HepG2 (cell line): ENCODE measurements at regions not wholly inside any gene's neighbourhood (a gene's known extent, or its start where the extent isn't known, plus 50 kb on each side); places are given as distances from the start of the nearest gene placed in this dataset.
"Not testable (repeated sequence)": the region's sequence is repeated elsewhere in the genome, so short reads cannot be mapped to it uniquely, and the experiment has no call there.

Source experiments
- ADNP ChIP-seq: sonication (generic); formaldehyde crosslinking; IDR thresholded peaks from 2 replicates; pipeline ENCODE4 v1.4.0; 2020; ENCODE audit warnings: missing genetic modification reagents
- ARID5B ChIP-seq: IDR thresholded peaks from 2 replicates; pipeline ENCODE4 v1.4.0; 2020; ENCODE audit warnings: mild to moderate bottlenecking, missing genetic modification reagents
- ELF3 ChIP-seq: IDR thresholded peaks from 2 replicates; pipeline ENCODE4 v1.6.1; 2016; ENCODE audit warnings: missing genetic modification reagents, missing compliant biosample characterization
- FOXJ3 ChIP-seq: sonication (generic); formaldehyde crosslinking; IDR thresholded peaks from 2 replicates; pipeline ENCODE4 v1.4.0; 2020; ENCODE audit warnings: missing genetic modification reagents, mild to moderate bottlenecking, borderline replicate concordance
- FOXO1 ChIP-seq: sonication (generic); formaldehyde crosslinking; IDR thresholded peaks from 2 replicates; pipeline ENCODE4 v1.4.0; 2020; ENCODE audit warnings: missing genetic modification reagents
- FOXP4 ChIP-seq: sonication (generic); formaldehyde crosslinking; IDR thresholded peaks from 2 replicates; pipeline ENCODE4 v1.4.0; 2020; ENCODE audit warnings: missing genetic modification reagents
- HDAC1 ChIP-seq: sonication (generic); formaldehyde crosslinking; IDR thresholded peaks from 2 replicates; pipeline ENCODE4 v1.5.1; 2020; ENCODE audit warnings: mild to moderate bottlenecking, missing genetic modification reagents
- HMG20B ChIP-seq: conservative IDR thresholded peaks from 2 replicates; pipeline ENCODE4 v1.6.1; 2016; ENCODE audit warnings: missing genetic modification reagents, missing compliant biosample characterization
- HNF4G ChIP-seq, 2 experiments: sonication (generic) in 1 of 2; formaldehyde crosslinking in 1 of 2; IDR thresholded peaks; 2 replicates each; pipeline versions ENCODE4 v1.4.0 to v1.6.1; 2011 to 2020; ENCODE audit warnings: borderline replicate concordance in 2 of 2, low read depth in 2 of 2, mild to moderate bottlenecking in 2 of 2, low read length in 1 of 2, missing genetic modification reagents in 1 of 2, moderate library complexity in 1 of 2
- MED1 ChIP-seq: sonication (generic); formaldehyde crosslinking; IDR thresholded peaks from 2 replicates; pipeline ENCODE4 v1.4.0; 2020; ENCODE audit warnings: missing genetic modification reagents
- NCOA2 ChIP-seq: sonication (generic); formaldehyde crosslinking; IDR thresholded peaks from 2 replicates; pipeline ENCODE4 v1.8.0; 2022; ENCODE audit warnings: inconsistent platforms
- NR2F6 ChIP-seq, 2 experiments: IDR thresholded peaks; 2 replicates each; pipeline ENCODE4 v1.6.1; 2016; ENCODE audit warnings: antibody characterized with exemption in 1 of 2, mild to moderate bottlenecking in 1 of 2
- PHF21A ChIP-seq: sonication (generic); formaldehyde crosslinking; IDR thresholded peaks from 2 replicates; pipeline ENCODE4 v1.5.0; 2020; ENCODE audit warnings: mild to moderate bottlenecking, missing genetic modification reagents
- PPARG ChIP-seq: conservative IDR thresholded peaks from 2 replicates; pipeline ENCODE4 v1.6.1; 2016; ENCODE audit warnings: missing biosample characterization, missing genetic modification reagents
- RCOR2 ChIP-seq: IDR thresholded peaks from 2 replicates; pipeline ENCODE4 v1.6.1; 2016; ENCODE audit warnings: missing biosample characterization, missing genetic modification reagents
- SOX6 ChIP-seq, 2 experiments: fragments of 450-650 bp in 1 of 2; sonication (generic) in 1 of 2; formaldehyde crosslinking in 1 of 2; IDR thresholded peaks; 2 replicates each; pipeline versions ENCODE4 v1.4.0 to v1.6.1; 2017 to 2020; ENCODE audit warnings: antibody characterized with exemption in 1 of 2, mild to moderate bottlenecking in 1 of 2, missing genetic modification reagents in 1 of 2
- TBX2 ChIP-seq: sonication (generic); formaldehyde crosslinking; IDR thresholded peaks from 2 replicates; pipeline ENCODE4 v1.5.0; 2020; ENCODE audit warnings: missing genetic modification reagents, mild to moderate bottlenecking, borderline replicate concordance
- TBX3 ChIP-seq: fragments of 450-650 bp; IDR thresholded peaks from 2 replicates; pipeline ENCODE4 v1.6.1; 2017; ENCODE audit warnings: antibody characterized with exemption, mild to moderate bottlenecking, inconsistent platforms, borderline replicate concordance
- TCF7 ChIP-seq: sonication (generic); IDR thresholded peaks from 2 replicates; pipeline ENCODE4 v1.6.1; 2016; ENCODE audit warnings: antibody characterized with exemption, low read depth
- ZBTB20 ChIP-seq: sonication (generic); formaldehyde crosslinking; IDR thresholded peaks from 2 replicates; pipeline ENCODE4 v1.8.1; 2023; ENCODE audit warnings: missing genetic modification reagents, low read depth, mild to moderate bottlenecking, borderline replicate concordance
- ZGPAT ChIP-seq: IDR thresholded peaks from 2 replicates; pipeline ENCODE4 v1.6.1; 2016; ENCODE audit warnings: mild to moderate bottlenecking
- ZMYM3 ChIP-seq: sonication (generic); formaldehyde crosslinking; IDR thresholded peaks from 2 replicates; pipeline ENCODE4 v1.5.1; 2020; ENCODE audit warnings: mild to moderate bottlenecking, missing genetic modification reagents
- ZNF292 ChIP-seq: sonication (generic); formaldehyde crosslinking; IDR thresholded peaks from 2 replicates; pipeline ENCODE4 v1.8.1; 2022; ENCODE audit warnings: mild to moderate bottlenecking, low read depth, missing genetic modification reagents, borderline replicate concordance

- TF ChIP-seq ARID5B (CRISPR knock-in tag), result peak; percentile 86
- peak; percentile 86 for TF ChIP-seq FOXP4 (CRISPR knock-in tag)
- peak; percentile 89 for TF ChIP-seq TBX2
- TF ChIP-seq MED1 (CRISPR knock-in tag), result 0 out of 2 replicates have a peak, but pooled peaks have one; percentile 19
- TF ChIP-seq ZGPAT (CRISPR knock-in tag), result peak; percentile 49; the same call in 1 of the 2 replicates
- TF ChIP-seq TCF7, result peak; percentile 76
- peak; percentile 90; the same call in 1 of the 2 replicates for TF ChIP-seq FOXJ3 (CRISPR knock-in tag)
- TF ChIP-seq RCOR2 (CRISPR knock-in tag), result 0 out of 2 replicates have a peak, but pooled peaks have one; percentile 43
- peak; percentile 39; the same call in 1 of the 2 replicates for TF ChIP-seq HNF4G (IDR thresholded peaks at IDR 0.05; ENCODE audit: borderline replicate concordance, low read depth, low read length)
- TF ChIP-seq HNF4G (CRISPR knock-in tag; IDR thresholded peaks at IDR 0.05; ENCODE audit: borderline replicate concordance, low read depth); NR2F6 (CRISPR knock-in tag; IDR thresholded peaks at IDR 0.05); SOX6 (IDR thresholded peaks at IDR 0.05): not testable (repeated sequence)
- TF ChIP-seq HMG20B (CRISPR knock-in tag), result peak; percentile 63; the same call in 1 of the 2 replicates
- peak; percentile 70 for TF ChIP-seq NCOA2 (CRISPR knock-in tag)
- 0 out of 2 replicates have a peak, but pooled peaks have one; percentile 27 for TF ChIP-seq ZBTB20 (CRISPR knock-in tag)
- peak; percentile 95 for TF ChIP-seq ADNP
- peak; percentile 76; the same call in 1 of the 2 replicates for TF ChIP-seq PPARG (CRISPR knock-in tag)
- TF ChIP-seq NR2F6 (IDR thresholded peaks at IDR 0.05), result peak; percentile 57
- TF ChIP-seq ZNF292, result peak; percentile 23; the same call in 1 of the 2 replicates
- peak; percentile 77 for TF ChIP-seq SOX6 (CRISPR knock-in tag; IDR thresholded peaks at IDR 0.05)
- 0 out of 2 replicates have a peak, but pooled peaks have one; percentile 25 for TF ChIP-seq ELF3 (CRISPR knock-in tag)
- TF ChIP-seq HDAC1 (CRISPR knock-in tag), result peak; percentile 41; the same call in 1 of the 2 replicates
- peak; percentile 45 for TF ChIP-seq PHF21A
- TF ChIP-seq FOXO1 (CRISPR knock-in tag), result peak; percentile 26; the same call in 1 of the 2 replicates
- peak; percentile 97 for TF ChIP-seq ZMYM3 (CRISPR knock-in tag)
- peak; percentile 35; the same call in 1 of the 2 replicates for TF ChIP-seq TBX3
Measured at GRCh38 chr4:188438391-188438824, 299.2 kb downstream of the TRIML1 start (continued).
